GM13977 (cell line): ENCODE measurements at regions not wholly inside any gene's neighbourhood (a gene's known extent, or its start where the extent isn't known, plus 50 kb on each side); places are given as distances from the start of the nearest gene placed in this dataset.

ENCODE experiments used
- DNase-seq: peaks from one replicate; pipeline ENCODE4 v3.0.0; 2012; ENCODE audit warnings: low spot score
- CTCF ChIP-seq: IDR thresholded peaks from 2 replicates; pipeline ENCODE4 v1.5.1; 2012; ENCODE audit warnings: mild to moderate bottlenecking, control low read depth; ENCODE audit not compliant: insufficient read depth; ENCODE audit errors: extremely low read depth, missing control alignments
- in situ Hi-C: fragments of 300-500 bp; cut with MboI; formaldehyde crosslinking; loops from one replicate; pipeline ENCODE4 v1.12.0; 2022; ENCODE audit warnings: low sequenced_read_pairs, low pct_unique_long_range_greater_than_20kb, mixed read lengths, inconsistent platforms; ENCODE audit not compliant: unreplicated experiment

DNA sequence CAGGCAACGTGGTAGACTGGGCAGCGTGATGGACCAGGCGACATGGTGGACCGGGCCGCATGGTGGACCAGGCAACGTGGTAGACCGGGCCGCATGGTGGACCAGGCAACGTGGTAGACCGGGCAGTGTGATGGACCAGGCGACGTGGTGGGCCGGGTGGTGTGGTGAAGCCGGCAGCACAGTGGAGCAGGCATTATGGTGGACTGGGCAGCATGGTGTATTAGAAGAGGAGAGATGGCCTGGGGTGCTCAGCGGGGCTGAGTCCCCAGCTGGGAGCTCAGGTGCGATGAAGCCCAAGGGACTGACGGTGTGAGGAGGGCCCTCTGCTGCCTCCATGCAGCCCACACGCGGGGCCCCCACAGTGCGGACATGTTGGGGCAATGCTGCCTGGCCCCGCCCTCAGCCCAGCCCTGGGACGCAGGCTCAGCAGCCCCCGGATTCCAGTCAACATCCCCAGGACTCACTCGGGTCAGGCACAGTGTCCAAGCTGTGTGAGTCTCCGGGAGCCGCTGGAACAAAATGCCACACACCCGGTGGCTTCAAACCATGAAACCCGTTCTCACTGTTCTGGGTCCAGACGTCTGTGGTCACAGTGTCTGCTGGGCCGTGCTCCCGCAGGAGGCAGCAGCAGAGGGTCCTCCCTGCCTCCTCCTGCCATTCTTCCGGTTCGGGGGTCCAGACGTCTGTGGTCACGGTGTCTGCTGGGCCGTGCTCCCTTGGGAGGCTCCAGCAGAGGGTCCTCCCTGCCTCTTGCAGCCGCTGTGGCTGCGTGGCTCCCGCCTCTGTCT lies 1084.9 kb downstream of the BRD1 start:
- in situ Hi-C loops: no loop called here
- DNase-seq: no peak
- no peak for TF ChIP-seq CTCF

GRCh38 chr22:48742191-48742555 lies 1085.5 kb downstream of the BRD1 start:
- DNase-seq: no peak
- in situ Hi-C loops: no loop called here
- TF ChIP-seq CTCF: no peak

- in situ Hi-C loops: no loop called here
- no peak for TF ChIP-seq CTCF
- DNase-seq: no peak
Measured at GRCh38 chr22:48741540-48741939, 1086.1 kb downstream of the BRD1 start.

DNA sequence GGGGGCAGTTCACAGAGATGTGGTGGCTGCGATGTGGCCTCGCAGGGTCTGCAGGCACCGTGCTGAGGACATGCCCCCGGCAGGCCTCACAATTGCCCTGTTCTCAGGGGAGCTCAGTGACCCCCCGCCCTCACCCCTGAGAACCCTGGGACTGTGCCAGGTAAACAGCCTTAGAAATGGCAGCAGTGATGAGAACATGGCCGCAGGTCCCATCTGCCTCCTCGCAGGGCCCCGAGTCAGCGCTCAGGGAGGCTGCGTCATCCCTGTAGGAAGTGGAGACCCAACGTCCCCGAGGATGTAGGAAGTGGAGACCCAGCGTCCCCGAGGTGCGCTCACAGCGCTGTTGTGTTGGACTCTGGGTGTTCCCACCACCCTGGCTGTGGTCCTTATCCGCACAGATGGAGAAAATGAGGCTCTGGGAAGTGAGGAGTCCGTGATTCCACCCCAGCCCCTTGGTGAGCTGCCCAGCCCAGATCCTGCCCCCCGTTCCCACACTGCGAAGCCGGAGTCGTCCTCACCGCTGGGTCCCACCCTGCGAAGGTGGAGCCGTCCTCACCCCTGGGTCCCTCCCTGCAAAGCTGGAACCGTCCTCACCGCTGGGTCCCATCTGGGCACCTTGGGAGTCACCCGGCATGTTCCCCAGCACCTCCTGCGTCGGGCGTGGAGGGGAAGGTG lies 1086.8 kb downstream of the BRD1 start:
- in situ Hi-C loops: no loop called here
- no peak for DNase-seq
- no peak for TF ChIP-seq CTCF

DNA sequence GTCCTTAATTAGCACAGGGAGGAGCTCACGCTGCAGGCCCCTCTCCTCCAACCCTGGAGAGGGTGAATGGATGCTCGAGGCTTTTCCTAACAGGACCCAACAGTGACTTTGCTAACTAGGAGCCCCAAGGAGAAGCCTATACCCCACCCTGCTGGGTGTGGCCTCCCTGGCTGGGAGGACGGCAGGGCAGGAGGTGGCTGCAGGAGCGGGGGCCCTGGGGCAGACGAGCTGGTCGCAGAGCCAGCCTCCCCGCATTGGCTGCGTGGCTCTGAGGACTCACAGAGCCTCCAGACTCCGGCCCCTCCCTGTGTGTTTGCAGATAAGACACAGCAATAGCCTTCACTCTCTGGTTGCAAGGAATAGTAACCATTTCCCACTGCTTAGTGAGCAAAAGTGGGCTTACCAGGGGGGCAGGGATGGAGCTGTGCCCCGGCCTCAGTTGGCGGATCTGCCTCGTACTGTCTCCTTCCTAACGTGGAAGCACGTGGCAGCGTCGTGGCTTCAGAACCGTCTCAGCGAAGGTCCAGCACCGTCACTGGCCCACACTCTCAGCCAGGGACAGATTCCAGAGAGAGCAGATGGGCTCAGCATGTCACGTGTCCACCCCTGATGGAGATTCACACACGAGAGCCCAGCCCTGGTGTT lies 1087.5 kb downstream of the BRD1 start:
- no peak for DNase-seq
- in situ Hi-C loops: no loop called here
- no peak for TF ChIP-seq CTCF

- TF ChIP-seq CTCF: no peak
- no peak for DNase-seq
- in situ Hi-C loops: no loop called here
Measured at GRCh38 chr22:48739348-48740085, 1088.2 kb downstream of the BRD1 start.
